ENCODE measurements at regions not wholly inside any gene's neighbourhood (a gene's known extent, or its start where the extent isn't known, plus 50 kb on each side); places are given as distances from the start of the nearest gene placed in this dataset.

DNA sequence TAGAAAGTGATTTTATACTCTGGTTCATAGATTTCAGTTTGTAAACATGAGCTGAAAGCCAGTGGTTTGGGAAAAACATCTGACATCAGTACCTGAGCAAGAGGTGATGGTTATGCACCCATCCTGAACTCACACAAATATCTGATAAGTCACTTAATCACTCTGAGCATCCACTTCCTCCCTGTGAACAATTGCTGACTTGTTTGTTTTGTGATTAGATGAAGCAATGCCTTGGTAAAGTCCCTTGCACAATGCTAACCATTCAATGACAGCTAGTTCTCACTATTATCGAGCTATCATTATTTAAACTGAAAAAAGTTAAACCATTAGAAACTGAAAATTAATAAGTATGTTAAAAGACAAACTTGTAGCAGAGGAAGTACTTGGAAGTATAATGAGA lies 303.0 kb downstream of the PLOD2 start:
- H3K79me2 ChIP-seq (ENCODE audit: insufficient read depth, low read length): no peaks in the 10 kb centered on the region
- no peaks in the 10 kb centered on the region for H3K4me1 Mint-ChIP-seq

GRCh38 chr3:145864336-145864735 lies 296.6 kb downstream of the PLOD2 start:
- Mint-ChIP-seq H3K27ac (no peak overlapping the region), H3K4me3 (no peak overlapping the region), H3K36me3 (no peaks in the 10 kb centered on the region), H3K27me3 (ENCODE audit: low read depth in 3 of 3) (no peaks in the 10 kb centered on the region), H3K4me1 (no peaks in the 10 kb centered on the region), H3K9me3 (peaks cover 0 to 5% (median 0%) of the 10 kb centered on the region in 7 donors)
- DNase-seq: no peak
- no peak overlapping the region for H3K9ac ChIP-seq (ENCODE audit: insufficient read depth, low read length, poor library complexity, severe bottlenecking)
- no peaks in the 10 kb centered on the region for H3K79me2 ChIP-seq (ENCODE audit: insufficient read depth, low read length)
- no peak overlapping the region for H3K27ac ChIP-seq (ENCODE audit: low read depth in 1 of 2, low read length in 2 of 2)
- TF ChIP-seq CTCF (IDR thresholded peaks at IDR 0.05): no peak
- no peaks in the 10 kb centered on the region for H3K36me3 ChIP-seq (replicated peaks in 1 of 2; ENCODE audit: control insufficient read depth in 1 of 2, insufficient read depth in 2 of 2, low read length in 2 of 2)
- H4K20me1 ChIP-seq (ENCODE audit: insufficient read depth, low read length): no peaks in the 10 kb centered on the region
- intact Hi-C loops (cut with micrococcal nuclease): no loop called here
- H3K4me1 ChIP-seq (ENCODE audit: control insufficient read depth in 1 of 2, insufficient read depth in 2 of 2, low read length in 2 of 2): no peaks in the 10 kb centered on the region
- H2AFZ ChIP-seq (ENCODE audit: insufficient read depth, low read depth, low read length, poor library complexity, severe bottlenecking): no peak overlapping the region
- no peak overlapping the region for H3K4me3 ChIP-seq (replicated peaks in 1 of 3; ENCODE audit: low read depth in 2 of 3, low read length in 3 of 3)
- no peak overlapping the region for H3K4me2 ChIP-seq (replicated peaks; ENCODE audit: extremely low read depth, low read length, poor library complexity, severe bottlenecking)
- 56% methylated on average over 1 of the region's 2 CpGs for WGBS (ENCODE audit: insufficient coverage)
- H3K9me3 ChIP-seq (replicated peaks in 1 of 2; ENCODE audit: control insufficient read depth in 1 of 2, insufficient read depth in 1 of 2, low read length in 2 of 2): peaks cover 0 to 5% of the 10 kb centered on the region in 2 donors
- no peaks in the 10 kb centered on the region for H3K27me3 ChIP-seq (ENCODE audit: control insufficient read depth in 2 of 2, insufficient read depth in 2 of 2, low read length in 2 of 2)

More for the DNA sequence above, 303.0 kb downstream of the PLOD2 start:
- DNase-seq: no peak
- Histone ChIP-seq H2AFZ (ENCODE audit: insufficient read depth, low read depth, low read length, poor library complexity, severe bottlenecking) (no peak overlapping the region), H3K27me3 (ENCODE audit: control insufficient read depth in 2 of 2, insufficient read depth in 2 of 2, low read length in 2 of 2) (no peaks in the 10 kb centered on the region), H3K9ac (ENCODE audit: insufficient read depth, low read length, poor library complexity, severe bottlenecking) (no peak overlapping the region), H3K4me3 (replicated peaks in 1 of 3; ENCODE audit: low read depth in 2 of 3, low read length in 3 of 3) (no peak overlapping the region), H3K9me3 (replicated peaks in 1 of 2; ENCODE audit: control insufficient read depth in 1 of 2, insufficient read depth in 1 of 2, low read length in 2 of 2) (no peaks in the 10 kb centered on the region), H3K4me1 (ENCODE audit: control insufficient read depth in 1 of 2, insufficient read depth in 2 of 2, low read length in 2 of 2) (no peaks in the 10 kb centered on the region), H3K27ac (ENCODE audit: low read depth in 1 of 2, low read length in 2 of 2) (no peak overlapping the region), H4K20me1 (ENCODE audit: insufficient read depth, low read length) (no peaks in the 10 kb centered on the region), H3K4me2 (replicated peaks; ENCODE audit: extremely low read depth, low read length, poor library complexity, severe bottlenecking) (no peak overlapping the region), H3K36me3 (replicated peaks in 1 of 2; ENCODE audit: control insufficient read depth in 1 of 2, insufficient read depth in 2 of 2, low read length in 2 of 2) (no peaks in the 10 kb centered on the region)
- intact Hi-C loops (cut with micrococcal nuclease): no loop called here
- H3K4me3 Mint-ChIP-seq: no peak overlapping the region
- H3K27me3 Mint-ChIP-seq (ENCODE audit: low read depth in 3 of 3): no peaks in the 10 kb centered on the region
- no CpG with 5 or more reads among the region's 1 CpG for WGBS (ENCODE audit: insufficient coverage)
- no peaks in the 10 kb centered on the region for H3K36me3 Mint-ChIP-seq
- TF ChIP-seq CTCF (IDR thresholded peaks at IDR 0.05): no peak
- peaks cover 0 to 3% (median 0%) of the 10 kb centered on the region in 7 donors for H3K9me3 Mint-ChIP-seq
- H3K27ac Mint-ChIP-seq: no peak overlapping the region

All from CD14-positive monocyte (primary cell).